ENCODE measurements at regions not wholly inside any gene's neighbourhood (a gene's known extent, or its start where the extent isn't known, plus 50 kb on each side); places are given as distances from the start of the nearest gene placed in this dataset.

DNA sequence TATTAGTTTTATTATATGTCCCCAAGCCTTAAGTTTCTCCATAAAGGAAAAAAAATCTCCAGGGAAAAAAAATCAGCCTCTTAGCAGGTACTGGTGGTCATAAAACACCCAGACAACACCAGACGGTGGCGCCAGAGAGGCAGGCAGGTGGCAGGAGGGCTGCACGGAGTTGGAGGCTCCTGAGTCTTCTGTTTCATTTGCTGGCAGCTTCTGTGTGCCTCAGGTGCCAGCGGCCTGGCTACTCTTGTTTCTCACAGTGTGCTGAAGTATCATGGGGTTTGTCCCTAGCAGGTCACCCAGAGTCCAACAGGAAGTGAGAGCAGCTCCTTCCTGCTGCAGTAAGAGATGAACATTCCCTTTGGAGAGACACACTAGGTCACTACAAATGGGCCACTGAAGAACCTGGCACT is 123.3 kb upstream of the GADD45A start:
- H3K9ac ChIP-seq (ENCODE audit: low read depth, low read length, poor library complexity): no peak overlapping the region
- H4K91ac ChIP-seq (ENCODE audit: low read depth, low read length, poor library complexity): no peak overlapping the region
- no CpG with 5 or more reads among the region's 4 CpGs for WGBS, 2 donors (ENCODE audit: extremely low coverage in 2 of 2, insufficient read length in 2 of 2, insufficient replicate concordance in 1 of 2)
- peaks cover 0 to 4% (median 0%) of the 10 kb centered on the region in 3 experiments for H3K27me3 ChIP-seq (ENCODE audit: control insufficient read depth in 3 of 3, insufficient read depth in 3 of 3, low read depth in 1 of 3, low read length in 3 of 3)
- no peak overlapping the region for H2AK5ac ChIP-seq (ENCODE audit: low read depth, low read length)
- no peak overlapping the region for H3K4ac ChIP-seq (ENCODE audit: low read length)
- peaks cover 0 to 1% of the 10 kb centered on the region in 2 donors for H3K4me1 ChIP-seq (ENCODE audit: control insufficient read depth in 2 of 2, insufficient read depth in 1 of 2, low read depth in 1 of 2, low read length in 2 of 2)
- no peaks in the 10 kb centered on the region for H3K9me3 ChIP-seq (replicated peaks in 1 of 2; ENCODE audit: control insufficient read depth in 2 of 2, insufficient read depth in 1 of 2, low read depth in 1 of 2, low read length in 2 of 2)
- H2BK15ac ChIP-seq (ENCODE audit: low read length): peak overlapping the region; percentile 25
- H2BK5ac ChIP-seq (ENCODE audit: low read length): no peak overlapping the region
- H3K27ac ChIP-seq (replicated peaks; ENCODE audit: low read length): no peak overlapping the region
- H2BK120ac ChIP-seq (ENCODE audit: low read depth, low read length): no peak overlapping the region
- no peak overlapping the region for H3K18ac ChIP-seq (ENCODE audit: low read length)
- H4K8ac ChIP-seq (ENCODE audit: low read depth, low read length): no peak overlapping the region
- H3K79me1 ChIP-seq (ENCODE audit: low read depth, low read length): no peaks in the 10 kb centered on the region
- H3K4me3 ChIP-seq (ENCODE audit: low read length in 2 of 2): no peak overlapping the region
- DNase-seq (ENCODE audit: low spot score): peak; percentile 71
- no peak overlapping the region for H3K23ac ChIP-seq (ENCODE audit: low read depth, low read length, poor library complexity)
- H3K36me3 ChIP-seq (replicated peaks in 1 of 2; ENCODE audit: control insufficient read depth in 2 of 2, insufficient read depth in 2 of 2, low read length in 2 of 2): no peaks in the 10 kb centered on the region
- H2AFZ ChIP-seq (ENCODE audit: low read length): peak overlapping the region; percentile 52
- no peak overlapping the region for H3K4me2 ChIP-seq (ENCODE audit: insufficient read depth, low read length, poor library complexity, severe bottlenecking)
- no peak overlapping the region for H3K14ac ChIP-seq (ENCODE audit: low read length)
- H2BK12ac ChIP-seq (ENCODE audit: low read length): no peak overlapping the region

DNA sequence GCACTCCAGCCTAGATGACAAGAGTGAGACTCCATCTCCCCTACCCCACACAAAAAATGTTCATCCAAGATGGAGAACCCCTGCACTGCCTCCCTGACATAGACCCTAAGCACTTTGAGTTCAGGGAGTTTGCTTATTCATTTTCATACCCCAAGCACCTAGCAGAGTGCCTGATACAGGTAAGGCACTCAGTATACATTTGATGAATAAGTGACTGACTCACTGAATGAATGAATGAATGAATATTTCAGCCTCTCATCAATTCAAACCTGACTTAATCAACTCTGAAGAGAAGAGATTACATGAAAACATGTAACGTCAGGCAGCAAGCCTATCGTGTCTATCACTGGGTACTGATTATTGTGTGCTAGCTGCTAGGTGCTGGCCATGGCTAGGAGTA is 121.3 kb upstream of the GADD45A start:
- Histone ChIP-seq H2AK5ac (ENCODE audit: low read depth, low read length) (no peak overlapping the region), H3K18ac (ENCODE audit: low read length) (no peak overlapping the region), H3K9ac (ENCODE audit: low read depth, low read length, poor library complexity) (no peak overlapping the region), H3K4me3 (ENCODE audit: low read length in 2 of 2) (no peak overlapping the region), H3K79me1 (ENCODE audit: low read depth, low read length) (no peaks in the 10 kb centered on the region), H3K4me1 (ENCODE audit: control insufficient read depth in 2 of 2, insufficient read depth in 1 of 2, low read depth in 1 of 2, low read length in 2 of 2) (peaks cover 0 to 1% of the 10 kb centered on the region in 2 donors), H3K4me2 (ENCODE audit: insufficient read depth, low read length, poor library complexity, severe bottlenecking) (no peak overlapping the region), H3K36me3 (replicated peaks in 1 of 2; ENCODE audit: control insufficient read depth in 2 of 2, insufficient read depth in 2 of 2, low read length in 2 of 2) (no peaks in the 10 kb centered on the region), H3K4ac (ENCODE audit: low read length) (no peak overlapping the region), H3K27me3 (ENCODE audit: control insufficient read depth in 3 of 3, insufficient read depth in 3 of 3, low read depth in 1 of 3, low read length in 3 of 3) (peaks cover 0 to 4% (median 0%) of the 10 kb centered on the region in 3 experiments), H2BK15ac (ENCODE audit: low read length) (no peak overlapping the region), H2BK5ac (ENCODE audit: low read length) (no peak overlapping the region), H4K91ac (ENCODE audit: low read depth, low read length, poor library complexity) (no peak overlapping the region), H2BK12ac (ENCODE audit: low read length) (no peak overlapping the region), H4K8ac (ENCODE audit: low read depth, low read length) (no peak overlapping the region), H3K14ac (ENCODE audit: low read length) (no peak overlapping the region), H3K9me3 (replicated peaks in 1 of 2; ENCODE audit: control insufficient read depth in 2 of 2, insufficient read depth in 1 of 2, low read depth in 1 of 2, low read length in 2 of 2) (no peaks in the 10 kb centered on the region), H3K23ac (ENCODE audit: low read depth, low read length, poor library complexity) (no peak overlapping the region), H2AFZ (ENCODE audit: low read length) (no peak overlapping the region), H2BK120ac (ENCODE audit: low read depth, low read length) (no peak overlapping the region), H3K27ac (replicated peaks; ENCODE audit: low read length) (no peak overlapping the region)
- no CpG with 5 or more reads among the region's 2 CpGs for WGBS, 2 donors (ENCODE audit: extremely low coverage in 2 of 2, insufficient read length in 2 of 2, insufficient replicate concordance in 1 of 2)
- DNase-seq (ENCODE audit: low spot score): no peak

DNA sequence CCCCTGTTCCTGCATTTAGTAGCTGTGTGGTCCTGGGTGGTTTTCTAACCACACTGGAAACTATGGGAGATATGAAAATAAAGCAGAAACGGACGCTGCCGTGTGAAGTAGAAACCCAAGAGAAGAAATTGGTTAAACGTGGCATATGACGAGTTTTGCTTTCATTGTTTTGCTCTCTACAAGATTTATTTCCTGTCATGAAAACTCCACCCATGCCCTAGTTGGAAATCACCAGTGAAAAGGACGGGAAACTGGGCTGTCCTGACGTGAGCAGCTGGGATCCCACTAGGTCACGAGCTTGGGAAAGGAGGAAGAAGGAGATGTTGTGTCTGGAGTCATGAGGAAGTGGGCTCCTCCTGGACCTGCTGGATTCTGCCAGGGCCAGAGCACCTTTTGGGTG is 120.8 kb upstream of the GADD45A start:
- Histone ChIP-seq H3K14ac (ENCODE audit: low read length) (no peak overlapping the region), H2AK5ac (ENCODE audit: low read depth, low read length) (no peak overlapping the region), H2BK120ac (ENCODE audit: low read depth, low read length) (no peak overlapping the region), H3K4me3 (ENCODE audit: low read length in 2 of 2) (no peak overlapping the region), H3K36me3 (replicated peaks in 1 of 2; ENCODE audit: control insufficient read depth in 2 of 2, insufficient read depth in 2 of 2, low read length in 2 of 2) (no peaks in the 10 kb centered on the region), H4K8ac (ENCODE audit: low read depth, low read length) (no peak overlapping the region), H3K18ac (ENCODE audit: low read length) (no peak overlapping the region), H3K27ac (replicated peaks; ENCODE audit: low read length) (no peak overlapping the region), H3K27me3 (ENCODE audit: control insufficient read depth in 3 of 3, insufficient read depth in 3 of 3, low read depth in 1 of 3, low read length in 3 of 3) (peaks cover 0 to 4% (median 0%) of the 10 kb centered on the region in 3 experiments), H2AFZ (ENCODE audit: low read length) (no peak overlapping the region), H2BK12ac (ENCODE audit: low read length) (no peak overlapping the region), H3K4me1 (ENCODE audit: control insufficient read depth in 2 of 2, insufficient read depth in 1 of 2, low read depth in 1 of 2, low read length in 2 of 2) (peaks cover 0 to 1% of the 10 kb centered on the region in 2 donors), H2BK15ac (ENCODE audit: low read length) (no peak overlapping the region), H3K23ac (ENCODE audit: low read depth, low read length, poor library complexity) (no peak overlapping the region), H3K9ac (ENCODE audit: low read depth, low read length, poor library complexity) (no peak overlapping the region), H2BK5ac (ENCODE audit: low read length) (no peak overlapping the region), H3K9me3 (replicated peaks in 1 of 2; ENCODE audit: control insufficient read depth in 2 of 2, insufficient read depth in 1 of 2, low read depth in 1 of 2, low read length in 2 of 2) (no peaks in the 10 kb centered on the region), H3K4ac (ENCODE audit: low read length) (no peak overlapping the region), H4K91ac (ENCODE audit: low read depth, low read length, poor library complexity) (no peak overlapping the region), H3K4me2 (ENCODE audit: insufficient read depth, low read length, poor library complexity, severe bottlenecking) (no peak overlapping the region), H3K79me1 (ENCODE audit: low read depth, low read length) (no peaks in the 10 kb centered on the region)
- no CpG with 5 or more reads among the region's 8 CpGs for WGBS, 2 donors (ENCODE audit: extremely low coverage in 2 of 2, insufficient read length in 2 of 2, insufficient replicate concordance in 1 of 2)
- DNase-seq (ENCODE audit: low spot score): no peak

DNA sequence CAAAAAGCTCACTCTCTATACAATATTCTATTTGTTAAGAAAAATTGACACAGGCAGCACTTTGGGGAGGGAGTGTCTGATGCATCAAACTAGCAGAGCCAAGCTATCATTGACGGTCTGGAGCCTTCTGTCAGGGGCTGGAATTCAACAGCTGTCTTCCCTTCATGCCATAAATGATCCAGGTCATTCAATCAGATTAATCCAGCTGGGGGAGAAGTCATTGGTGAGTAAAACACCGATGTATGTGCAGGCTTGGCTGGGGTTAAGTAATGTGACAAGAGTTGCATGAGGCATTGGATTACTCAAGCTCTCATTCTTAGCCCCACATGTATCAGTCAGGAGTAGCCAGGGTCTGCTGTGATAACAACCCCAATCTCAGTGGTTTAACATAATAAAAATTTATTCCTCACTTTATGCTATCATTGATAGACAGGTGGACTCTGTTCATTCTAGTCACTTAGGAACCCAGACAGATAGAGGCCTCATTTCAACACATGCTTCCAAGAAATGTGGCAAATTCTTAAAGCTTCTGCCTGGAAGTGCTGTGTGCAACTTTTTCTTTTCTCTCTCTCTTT is 118.1 kb upstream of the GADD45A start:
- Histone ChIP-seq H3K79me1 (ENCODE audit: low read depth, low read length) (no peaks in the 10 kb centered on the region), H3K4me1 (ENCODE audit: control insufficient read depth in 2 of 2, insufficient read depth in 1 of 2, low read depth in 1 of 2, low read length in 2 of 2) (no peaks in the 10 kb centered on the region), H3K4me2 (ENCODE audit: insufficient read depth, low read length, poor library complexity, severe bottlenecking) (no peak overlapping the region), H2BK5ac (ENCODE audit: low read length) (no peak overlapping the region), H3K4me3 (ENCODE audit: low read length in 2 of 2) (no peak overlapping the region), H3K27ac (replicated peaks; ENCODE audit: low read length) (no peak overlapping the region), H4K8ac (ENCODE audit: low read depth, low read length) (no peak overlapping the region), H3K36me3 (replicated peaks in 1 of 2; ENCODE audit: control insufficient read depth in 2 of 2, insufficient read depth in 2 of 2, low read length in 2 of 2) (no peaks in the 10 kb centered on the region), H3K27me3 (ENCODE audit: control insufficient read depth in 3 of 3, insufficient read depth in 3 of 3, low read depth in 1 of 3, low read length in 3 of 3) (peaks cover 0 to 16% (median 0%) of the 10 kb centered on the region in 3 experiments), H3K14ac (ENCODE audit: low read length) (no peak overlapping the region), H3K4ac (ENCODE audit: low read length) (no peak overlapping the region), H2BK15ac (ENCODE audit: low read length) (no peak overlapping the region), H3K18ac (ENCODE audit: low read length) (no peak overlapping the region), H2AK5ac (ENCODE audit: low read depth, low read length) (no peak overlapping the region), H3K9me3 (replicated peaks in 1 of 2; ENCODE audit: control insufficient read depth in 2 of 2, insufficient read depth in 1 of 2, low read depth in 1 of 2, low read length in 2 of 2) (no peaks in the 10 kb centered on the region), H2BK12ac (ENCODE audit: low read length) (no peak overlapping the region), H3K23ac (ENCODE audit: low read depth, low read length, poor library complexity) (no peak overlapping the region), H3K9ac (ENCODE audit: low read depth, low read length, poor library complexity) (no peak overlapping the region), H2AFZ (ENCODE audit: low read length) (no peak overlapping the region), H2BK120ac (ENCODE audit: low read depth, low read length) (no peak overlapping the region), H4K91ac (ENCODE audit: low read depth, low read length, poor library complexity) (no peak overlapping the region)
- no peak for DNase-seq (ENCODE audit: low spot score)
- WGBS, 2 donors (ENCODE audit: extremely low coverage in 2 of 2, insufficient read length in 2 of 2, insufficient replicate concordance in 1 of 2): no CpG with 5 or more reads among the region's 2 CpGs

Data from neuronal stem cell (in vitro differentiated cells).